HCT116 (cell line): ENCODE measurements at regions not wholly inside any gene's neighbourhood (a gene's known extent, or its start where the extent isn't known, plus 50 kb on each side); places are given as distances from the start of the nearest gene placed in this dataset.

Experiments used
- ATAC-seq: fragments of 200-7000 bp; cut with Tn5 transposase; 2 replicates; pipeline ENCODE4 v1.9.1; 2020; ENCODE audit warnings: mild to moderate bottlenecking, moderate library complexity
- BruUV-seq: library from RNA; stranded (reverse); fragments of 400-500 nt; replicated peaks from 2 replicates; lab custom pipeline; 2021; lab: Mats Ljungman, UMichigan
- CTCF ChIA-PET: fragments of 300-600 bp; sonication (Branson Sonifier 250); formaldehyde crosslinking; loops from one replicate; lab custom pipeline; 2021; ENCODE audit warnings: antibody characterized with exemption; lab: Charles Lee
- POLR2A ChIA-PET: fragments of 300-600, 350-600 bp; sonication (Branson Sonifier 250); formaldehyde crosslinking; loops from one replicate; lab custom pipeline; 2021; ENCODE audit warnings: antibody characterized with exemption; lab: Charles Lee
- RAD21 ChIA-PET, 2 experiments: fragments of 300-600 bp; sonication (Branson Sonifier 250); formaldehyde crosslinking; loops; one replicate each; lab custom pipeline; 2023; ENCODE audit warnings: low total read pairs in 2 of 2; ENCODE audit not compliant: uncharacterized antibody in 2 of 2, unreplicated experiment in 2 of 2, low non-redundant PET in 1 of 2; lab: Charles Lee
- DNase-seq: peaks from one replicate; pipeline ENCODE4 v3.0.0-alpha.2; 2010; ENCODE audit warnings: low read depth, low spot score
- H2AFZ ChIP-seq: fragments of 200-600 bp; shearing (Covaris generic), sonication (generic); 2 replicates; pipeline ENCODE4 v1.6.1; 2017; ENCODE audit warnings: low read depth, mixed run types, mixed read lengths, antibody characterized with exemption, low read length; ENCODE audit not compliant: poor library complexity, severe bottlenecking
- H3K27ac ChIP-seq: 2 replicates; pipeline ENCODE4 v1.5.1; 2012; ENCODE audit warnings: low read depth, low read length
- H3K27me3 ChIP-seq: fragments of 200-600 bp; sonication (generic); 2 replicates; pipeline ENCODE4 v1.6.1; 2016; ENCODE audit warnings: mixed run types, low read length, mixed read lengths; ENCODE audit not compliant: insufficient read depth
- H3K36me3 ChIP-seq, 2 experiments: fragments of 200-500 bp in 1 of 2; fragments of 200-600 bp in 1 of 2; sonication (Bioruptor generic) in 1 of 2; sonication (generic) in 1 of 2; 2 replicates each; pipeline versions ENCODE4 v1.5.1 to v1.6.1; 2014 to 2016; ENCODE audit warnings: low read length in 2 of 2, inconsistent platforms in 1 of 2, mixed read lengths in 1 of 2, mixed run types in 1 of 2; ENCODE audit not compliant: insufficient read depth in 2 of 2, control insufficient read depth in 1 of 2
- H3K4me1 ChIP-seq, 2 experiments: fragments of 200-600 bp in 1 of 2; sonication (generic) in 1 of 2; 2 replicates each; pipeline versions ENCODE4 v1.5.1 to v1.6.1; 2012 to 2017; ENCODE audit warnings: low read length in 2 of 2, inconsistent platforms in 1 of 2, mild to moderate bottlenecking in 1 of 2, mixed read lengths in 1 of 2, mixed run types in 1 of 2, moderate library complexity in 1 of 2; ENCODE audit not compliant: insufficient read depth in 2 of 2, control insufficient read depth in 1 of 2
- H3K4me2 ChIP-seq: fragments of 200-600 bp; sonication (generic); 2 replicates; pipeline ENCODE4 v1.6.1; 2017; ENCODE audit warnings: mixed run types, low read length, mixed read lengths
- H3K4me3 ChIP-seq, 2 experiments: fragments of 200-600 bp in 1 of 2; sonication (generic) in 1 of 2; replicated peaks in 1 of 2; 2 replicates each; pipeline ENCODE4 v1.5.1; 2011 to 2016; ENCODE audit warnings: low read length in 2 of 2, control low read depth in 1 of 2, low read depth in 1 of 2, mild to moderate bottlenecking in 1 of 2, mixed read lengths in 1 of 2, mixed run types in 1 of 2
- H3K79me2 ChIP-seq: fragments of 200-600 bp; sonication (generic); 2 replicates; pipeline ENCODE4 v1.6.1; 2017; ENCODE audit warnings: mild to moderate bottlenecking, mixed run types, low read length, moderate library complexity, mixed read lengths; ENCODE audit not compliant: insufficient read depth
- H3K9ac ChIP-seq: fragments of 200-600 bp; sonication (generic); 2 replicates; pipeline ENCODE4 v1.6.1; 2016; ENCODE audit warnings: low read length, mixed read lengths
- H3K9me2 ChIP-seq: fragments of 200-600 bp; sonication (generic), shearing (Covaris generic); 2 replicates; pipeline ENCODE4 v1.6.1; 2017; ENCODE audit warnings: mixed run types, mild to moderate bottlenecking, moderate library complexity; ENCODE audit not compliant: insufficient read depth
- H3K9me3 ChIP-seq, 2 experiments: fragments of 200-500 bp in 1 of 2; fragments of 200-600 bp in 1 of 2; sonication (Bioruptor generic) in 1 of 2; sonication (generic) in 1 of 2; 2 replicates each; pipeline ENCODE4 v1.6.1; 2014 to 2017; ENCODE audit warnings: low read length in 2 of 2, mixed read lengths in 2 of 2, inconsistent platforms in 1 of 2, low read depth in 1 of 2, mild to moderate bottlenecking in 1 of 2, mixed run types in 1 of 2, moderate library complexity in 1 of 2; ENCODE audit not compliant: control insufficient read depth in 1 of 2, insufficient read depth in 1 of 2
- H4K20me1 ChIP-seq: fragments of 200-600 bp; sonication (generic), shearing (Covaris generic); 2 replicates; pipeline ENCODE4 v1.6.1; 2017; ENCODE audit warnings: mixed run types, mild to moderate bottlenecking, moderate library complexity; ENCODE audit not compliant: insufficient read depth
- ATF3 ChIP-seq: IDR thresholded peaks from 2 replicates; pipeline ENCODE4 v1.6.1; 2012
- CEBPB ChIP-seq: IDR thresholded peaks from 2 replicates; pipeline ENCODE4 v1.6.1; 2012; ENCODE audit warnings: low read depth
- MAX ChIP-seq: IDR thresholded peaks from 2 replicates; pipeline ENCODE4 v1.6.1; 2012
- POLR2AphosphoS5 ChIP-seq: IDR thresholded peaks from 2 replicates; pipeline ENCODE4 v1.6.1; 2011; ENCODE audit warnings: mild to moderate bottlenecking, low read depth, low read length, moderate library complexity
- SIN3A ChIP-seq: IDR thresholded peaks from 2 replicates; pipeline ENCODE4 v1.6.1; 2012; ENCODE audit warnings: low read depth
- intact Hi-C: fragments of 100-400 bp; cut with micrococcal nuclease; formaldehyde crosslinking; loops from 2 replicates; pipeline ENCODE4 v1.10.0; 2022

- no peak overlapping the region for H3K4me3 ChIP-seq
- H3K27ac ChIP-seq: no peak overlapping the region
- no peak for DNase-seq
- TF ChIP-seq ATF3 (no peak), MAX (no peak), SIN3A (no peak), POLR2AphosphoS5 (no peak)
- no peaks in the 10 kb centered on the region for H3K79me2 ChIP-seq
- intact Hi-C loops: no loop called here
- H3K36me3 ChIP-seq: no peaks in the 10 kb centered on the region
- CTCF ChIA-PET: no interaction called here
- BruUV-seq: no TSS peak
- no peaks in the 10 kb centered on the region for H3K27me3 ChIP-seq
- ATAC-seq: no peak
- H3K9me2 ChIP-seq: no peaks in the 10 kb centered on the region
- H2AFZ ChIP-seq: no peak overlapping the region
- POLR2A ChIA-PET: no interaction called here
- RAD21 ChIA-PET: no interaction called here
- no peaks in the 10 kb centered on the region for H4K20me1 ChIP-seq
- H3K9me3 ChIP-seq: peaks cover 0 to 10% of the 10 kb centered on the region in 2 experiments; a peak in 2 of 4 replicates
- H3K9ac ChIP-seq: no peak overlapping the region
- H3K4me2 ChIP-seq: no peak overlapping the region
- H3K4me1 ChIP-seq: no peaks in the 10 kb centered on the region
Measured at GRCh38 chr18:56305583-56305982, 332.8 kb downstream of the TXNL1 start.

DNA sequence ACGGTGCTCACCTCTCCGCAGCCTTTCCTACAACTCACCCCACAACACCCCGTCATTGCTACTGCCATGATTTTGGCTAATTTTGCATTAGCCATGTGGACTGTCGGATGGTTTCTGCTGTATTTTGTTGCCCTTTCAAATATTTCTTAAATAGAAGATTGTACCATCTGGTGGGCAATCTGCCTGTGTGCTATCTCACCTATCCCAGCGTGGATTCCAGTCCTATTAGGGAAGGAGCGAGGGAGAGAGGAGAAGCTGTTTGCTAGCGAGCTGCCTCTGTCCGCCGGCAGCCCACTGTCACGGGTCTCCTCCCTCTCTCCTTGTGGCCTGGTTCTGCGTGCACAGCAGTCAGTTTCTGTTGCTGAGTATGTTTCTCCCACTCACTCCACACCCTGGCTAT, 336.2 kb downstream of the TXNL1 start:
- Histone ChIP-seq H3K27ac (no peak overlapping the region), H3K27me3 (no peaks in the 10 kb centered on the region), H4K20me1 (no peaks in the 10 kb centered on the region), H3K4me2 (no peak overlapping the region), H3K4me3 (no peak overlapping the region), H3K9ac (no peak overlapping the region), H3K4me1 (no peaks in the 10 kb centered on the region), H3K9me3 (peaks cover 0 to 10% of the 10 kb centered on the region in 2 experiments; a peak in 2 of 4 replicates), H3K36me3 (no peaks in the 10 kb centered on the region), H3K9me2 (no peaks in the 10 kb centered on the region), H3K79me2 (no peaks in the 10 kb centered on the region), H2AFZ (no peak overlapping the region)
- no peak for ATAC-seq
- BruUV-seq: no TSS peak
- RAD21 ChIA-PET: no interaction called here
- POLR2A ChIA-PET: no interaction called here
- no peak for DNase-seq
- CTCF ChIA-PET: no interaction called here
- intact Hi-C loops: no loop called here
- no peak for TF ChIP-seq CEBPB
